Fibroblast of villous mesenchyme (primary cell): ENCODE measurements at regions not wholly inside any gene's neighbourhood (a gene's known extent, or its start where the extent isn't known, plus 50 kb on each side); places are given as distances from the start of the nearest gene placed in this dataset.
"Not testable (repeated sequence)": the region's sequence is repeated elsewhere in the genome, so short reads cannot be mapped to it uniquely, and the experiment has no call there.

Source experiments
- DNase-seq: peaks from one replicate; pipeline ENCODE4 v3.0.0-alpha.2; 2010; ENCODE audit warnings: low read depth
- H3K4me3 ChIP-seq: 2 replicates; pipeline ENCODE4 v1.5.1; 2011; ENCODE audit warnings: low read depth, mild to moderate bottlenecking, low read length
- CTCF ChIP-seq: IDR thresholded peaks from 2 replicates; pipeline ENCODE4 v1.5.1; 2012; ENCODE audit warnings: low read depth, mild to moderate bottlenecking, low read length; ENCODE audit not compliant: insufficient read depth

- DNase-seq = no peak
- TF ChIP-seq CTCF = no peak
- H3K4me3 ChIP-seq = no peak overlapping the region
Observed at GRCh38 chr3:20984594-20985205, 766.3 kb downstream of the ZNF385D start.

- no peak for TF ChIP-seq CTCF
- no peak overlapping the region for H3K4me3 ChIP-seq
- no peak for DNase-seq
Observed at GRCh38 chr3:20975188-20975651, 775.8 kb downstream of the ZNF385D start.

GRCh38 chr3:20974396-20974795, 776.6 kb downstream of the ZNF385D start:
- no peak overlapping the region for H3K4me3 ChIP-seq
- no peak for DNase-seq
- TF ChIP-seq CTCF = no peak

- not testable (repeated sequence) for DNase-seq, H3K4me3 ChIP-seq
Observed at GRCh38 chr3:20970807-20971206, 780.2 kb downstream of the ZNF385D start.

- H3K4me3 ChIP-seq, DNase-seq: not testable (repeated sequence)
Observed at GRCh38 chr3:20967485-20967884, 781.5 kb upstream of the SGO1 start.

GRCh38 chr3:20958161-20958560, 772.2 kb upstream of the SGO1 start:
- DNase-seq = no peak
- TF ChIP-seq CTCF = no peak
- no peak overlapping the region for H3K4me3 ChIP-seq

- DNase-seq = no peak
- no peak for TF ChIP-seq CTCF
- H3K4me3 ChIP-seq = no peak overlapping the region
Observed at GRCh38 chr3:20945892-20946291, 759.9 kb upstream of the SGO1 start.

- no peak overlapping the region for H3K4me3 ChIP-seq
- TF ChIP-seq CTCF = no peak
- DNase-seq = no peak
Observed at GRCh38 chr3:20935791-20936190, 749.8 kb upstream of the SGO1 start.
